Breast epithelium (tissue), 4 donors: ENCODE measurements at regions not wholly inside any gene's neighbourhood (a gene's known extent, or its start where the extent isn't known, plus 50 kb on each side); places are given as distances from the start of the nearest gene placed in this dataset.

Experiments used
- DNase-seq, 2 donors: peaks; one replicate each; pipeline ENCODE4 v3.0.0-alpha.2; 2019; ENCODE audit warnings: low spot score in 2 of 2
- H3K27ac ChIP-seq, 2 donors: fragments of 200-600 bp; sonication (generic) in 1 of 2; one replicate each; pipeline ENCODE4 v1.5.1; 2016 to 2019; ENCODE audit warnings: mild to moderate bottlenecking in 1 of 2
- H3K27me3 ChIP-seq, 2 donors: fragments of 200-600 bp; sonication (generic) in 1 of 2; one replicate each; pipeline versions ENCODE4 v1.5.1 to v1.6.0; 2017 to 2019; ENCODE audit warnings: control low read depth in 1 of 2, mild to moderate bottlenecking in 1 of 2
- H3K36me3 ChIP-seq: fragments of 200-600 bp; one replicate; pipeline ENCODE4 v1.5.1; 2019
- H3K4me1 ChIP-seq, 2 donors: fragments of 200-600 bp; sonication (generic); one replicate each; pipeline ENCODE4 v1.5.1; 2016 to 2019; ENCODE audit warnings: control low read depth in 1 of 2
- H3K4me3 ChIP-seq, 3 donors: fragments of 200-600 bp; sonication (generic); 1 replicate in 2 of 3; 2 replicates in 1 of 3; pipeline ENCODE4 v1.5.1; 2016 to 2019; ENCODE audit warnings: mild to moderate bottlenecking in 3 of 3, moderate library complexity in 2 of 3
- H3K9me3 ChIP-seq, 2 donors: fragments of 200-600 bp; sonication (generic) in 1 of 2; one replicate each; pipeline ENCODE4 v1.5.1; 2016 to 2019; ENCODE audit warnings: control low read depth in 1 of 2
- CTCF ChIP-seq, 3 donors: fragments of 450-650 bp; IDR thresholded peaks; one replicate each; pipeline ENCODE4 v1.5.1; 2016 to 2017; ENCODE audit warnings: antibody characterized with exemption in 3 of 3, mild to moderate bottlenecking in 3 of 3, moderate library complexity in 3 of 3
- POLR2A ChIP-seq: fragments of 450-650 bp; IDR thresholded peaks from one replicate; pipeline ENCODE4 v1.6.1; 2016; ENCODE audit warnings: antibody characterized with exemption, mild to moderate bottlenecking, moderate library complexity
- POLR2AphosphoS5 ChIP-seq, 3 donors: sonication (generic); formaldehyde crosslinking; IDR thresholded peaks; one replicate each; pipeline ENCODE4 v1.6.1; 2017; ENCODE audit warnings: antibody characterized with exemption in 3 of 3
- intact Hi-C: fragments of 100-400 bp; cut with DNase I; formaldehyde crosslinking; loops from one replicate; pipeline ENCODE4 v1.15.1; 2023; ENCODE audit warnings: low total_unique reads

- Histone ChIP-seq H3K4me3 (no peak overlapping the region), H3K9me3 (no peaks in the 10 kb centered on the region), H3K36me3 (no peaks in the 10 kb centered on the region), H3K27ac (no peak overlapping the region), H3K4me1 (peaks cover 0 to 3% of the 10 kb centered on the region in 2 donors), H3K27me3 (no peaks in the 10 kb centered on the region)
- intact Hi-C loops, result no loop called here
- DNase-seq, result no peak
- TF ChIP-seq CTCF (IDR thresholded peaks at IDR 0.05) (no peak), POLR2A (no peak), POLR2AphosphoS5 (IDR thresholded peaks at IDR 0.05) (no peak)
These were observed 256.2 kb downstream of the ACTL7B start for GRCh38 chr9:108599571-108599970.

- H3K36me3 ChIP-seq, result no peaks in the 10 kb centered on the region
These were observed 264.7 kb downstream of the ACTL7B start for GRCh38 chr9:108591121-108591520.

GRCh38 chr9:108588246-108588645 lies 267.5 kb downstream of the ACTL7B start:
- H3K9me3 ChIP-seq, result no peaks in the 10 kb centered on the region
- H3K27me3 ChIP-seq, result no peaks in the 10 kb centered on the region
- no peak for DNase-seq
- TF ChIP-seq POLR2AphosphoS5 (IDR thresholded peaks at IDR 0.05) (no peak), CTCF (IDR thresholded peaks at IDR 0.05) (no peak), POLR2A (no peak)
- H3K4me3 ChIP-seq, result no peak overlapping the region
- intact Hi-C loops, result no loop called here
- H3K27ac ChIP-seq, result no peak overlapping the region
- no peaks in the 10 kb centered on the region for H3K36me3 ChIP-seq
- no peaks in the 10 kb centered on the region for H3K4me1 ChIP-seq

More at GRCh38 chr9:108591121-108591520, 264.7 kb downstream of the ACTL7B start:
- intact Hi-C loops, result no loop called here
- H3K27ac ChIP-seq, result no peak overlapping the region
- H3K4me1 ChIP-seq, result no peaks in the 10 kb centered on the region
- no peaks in the 10 kb centered on the region for H3K9me3 ChIP-seq
- H3K27me3 ChIP-seq, result no peaks in the 10 kb centered on the region
- no peak overlapping the region for H3K4me3 ChIP-seq
- TF ChIP-seq POLR2A (no peak), CTCF (IDR thresholded peaks at IDR 0.05) (no peak), POLR2AphosphoS5 (IDR thresholded peaks at IDR 0.05) (no peak)
- no peak for DNase-seq

- no peak for DNase-seq
- Histone ChIP-seq H3K4me3 (no peak overlapping the region), H3K4me1 (no peaks in the 10 kb centered on the region), H3K27ac (no peak overlapping the region), H3K9me3 (no peaks in the 10 kb centered on the region), H3K36me3 (no peaks in the 10 kb centered on the region), H3K27me3 (no peaks in the 10 kb centered on the region)
- no peak for TF ChIP-seq POLR2A
- TF ChIP-seq POLR2AphosphoS5 (IDR thresholded peaks at IDR 0.05), result no peak
- TF ChIP-seq CTCF (IDR thresholded peaks at IDR 0.05), result no peak
- intact Hi-C loops, result no loop called here
These were observed 269.2 kb downstream of the ACTL7B start for GRCh38 chr9:108586471-108587139.

GRCh38 chr9:108584860-108585259 lies 270.9 kb downstream of the ACTL7B start:
- Histone ChIP-seq H3K4me1 (no peaks in the 10 kb centered on the region), H3K4me3 (no peak overlapping the region), H3K27ac (no peak overlapping the region), H3K36me3 (no peaks in the 10 kb centered on the region), H3K27me3 (no peaks in the 10 kb centered on the region), H3K9me3 (no peaks in the 10 kb centered on the region)
- TF ChIP-seq CTCF (IDR thresholded peaks at IDR 0.05) (no peak), POLR2AphosphoS5 (IDR thresholded peaks at IDR 0.05) (no peak)
- intact Hi-C loops, result no loop called here
- DNase-seq, result no peak
